NB4 (cell line): ENCODE measurements at regions not wholly inside any gene's neighbourhood (a gene's known extent, or its start where the extent isn't known, plus 50 kb on each side); places are given as distances from the start of the nearest gene placed in this dataset.

Source experiments
- DNase-seq: peaks from one replicate; pipeline ENCODE4 v3.0.0; 2010; ENCODE audit warnings: low read depth
- H3K4me3 ChIP-seq: one replicate; pipeline ENCODE4 v1.5.1; 2011; ENCODE audit warnings: mild to moderate bottlenecking, low read depth, low read length, moderate library complexity
- CTCF ChIP-seq: IDR thresholded peaks from one replicate; pipeline ENCODE4 v1.5.1; 2012; ENCODE audit warnings: low read depth, low read length
- MYC ChIP-seq: IDR thresholded peaks from 2 replicates; pipeline ENCODE4 v1.6.1; 2011; ENCODE audit warnings: low read depth, low read length
- POLR2A ChIP-seq: IDR thresholded peaks from 2 replicates; pipeline ENCODE4 v1.6.1; 2011; ENCODE audit warnings: mild to moderate bottlenecking; ENCODE audit not compliant: insufficient read length; ENCODE audit errors: extremely low read depth
- TF ChIP-seq, protein P1 (sequence below): IDR thresholded peaks from 2 replicates; pipeline ENCODE4 v1.6.1; 2011; ENCODE audit warnings: low read depth, low read length

DNA sequence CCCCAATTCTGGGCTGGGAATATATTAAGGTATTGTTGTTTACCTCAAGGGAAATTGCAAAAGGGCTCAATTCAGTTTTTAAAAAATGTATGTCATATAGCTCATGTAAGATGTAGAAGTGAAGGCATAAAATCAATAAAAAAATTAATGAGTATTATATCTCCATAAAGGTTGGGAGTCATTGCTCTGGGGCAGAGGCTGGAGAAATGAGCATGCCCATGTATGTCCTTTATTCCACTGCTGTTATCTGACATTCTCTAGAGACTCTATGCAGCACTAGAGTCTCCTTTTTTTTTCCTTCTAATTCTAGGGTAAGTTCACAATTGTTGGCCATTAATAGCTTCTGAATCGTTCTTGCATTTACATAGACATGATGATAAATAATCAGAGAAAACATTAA lies 394.8 kb downstream of the KLF12 start:
- TF ChIP-seq, protein P1, sequence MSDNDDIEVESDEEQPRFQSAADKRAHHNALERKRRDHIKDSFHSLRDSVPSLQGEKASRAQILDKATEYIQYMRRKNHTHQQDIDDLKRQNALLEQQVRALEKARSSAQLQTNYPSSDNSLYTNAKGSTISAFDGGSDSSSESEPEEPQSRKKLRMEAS, result no peak
- TF ChIP-seq MYC (no peak), CTCF (no peak), POLR2A (no peak)
- DNase-seq, result no peak
- no peak overlapping the region for H3K4me3 ChIP-seq

GRCh38 chr13:73738626-73739025 lies 395.6 kb downstream of the KLF12 start:
- no peak for TF ChIP-seq MYC
- TF ChIP-seq, protein P1, result no peak
- TF ChIP-seq CTCF, result no peak
- no peak for TF ChIP-seq POLR2A
- DNase-seq, result no peak
- no peak overlapping the region for H3K4me3 ChIP-seq

DNA sequence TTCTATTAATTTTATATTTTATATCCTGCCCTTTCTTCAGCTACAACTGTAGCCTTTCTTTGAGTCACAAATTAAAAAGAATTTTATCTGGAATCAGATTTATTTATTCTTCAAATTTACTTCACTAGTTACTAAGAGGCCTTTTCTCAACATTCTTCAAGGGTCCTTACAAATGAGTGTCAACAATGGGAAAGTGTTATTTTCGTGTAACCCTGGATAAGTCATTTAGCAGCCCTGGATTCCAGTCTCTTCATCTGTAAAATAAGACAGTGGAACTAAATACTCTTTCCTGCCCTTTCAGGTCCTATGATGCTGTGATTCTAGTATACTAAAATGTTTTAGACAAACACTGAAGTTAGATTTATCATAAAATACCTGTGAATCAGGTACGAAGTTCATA lies 397.0 kb downstream of the KLF12 start:
- DNase-seq, result no peak
- no peak for TF ChIP-seq CTCF
- no peak for TF ChIP-seq MYC
- no peak for TF ChIP-seq POLR2A
- TF ChIP-seq, protein P1, result no peak
- no peak overlapping the region for H3K4me3 ChIP-seq

DNA sequence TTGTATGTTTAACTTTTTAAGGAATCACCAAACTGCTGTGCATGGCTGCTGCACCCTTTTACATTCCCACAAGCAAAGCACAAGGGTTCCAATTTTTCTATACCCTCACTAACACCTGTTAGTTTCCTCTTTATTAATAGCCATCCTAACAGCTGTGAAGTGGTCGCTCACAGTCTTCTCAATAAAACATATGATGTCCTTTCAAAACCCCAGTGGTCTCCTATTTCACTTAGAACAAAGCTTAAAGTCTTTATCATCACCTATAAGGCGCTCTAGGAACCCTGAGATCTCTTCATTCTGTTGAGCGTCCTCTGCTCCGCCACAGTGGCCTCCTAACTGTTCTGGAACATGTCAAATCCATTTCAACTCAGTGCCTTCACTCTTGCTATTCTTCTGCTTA lies 400.5 kb downstream of the KLF12 start:
- H3K4me3 ChIP-seq, result no peak overlapping the region
- DNase-seq, result no peak
- TF ChIP-seq, protein P1, result no peak
- TF ChIP-seq CTCF (no peak), POLR2A (no peak), MYC (no peak)

GRCh38 chr13:73732350-73732749 lies 401.9 kb downstream of the KLF12 start:
- no peak for DNase-seq
- TF ChIP-seq MYC (no peak), POLR2A (no peak), CTCF (no peak)
- TF ChIP-seq, protein P1, result no peak
- H3K4me3 ChIP-seq, result no peak overlapping the region

- H3K4me3 ChIP-seq, result no peak overlapping the region
- no peak for DNase-seq
- TF ChIP-seq MYC, result no peak
- TF ChIP-seq, protein P1, result no peak
- no peak for TF ChIP-seq CTCF
- TF ChIP-seq POLR2A, result no peak
These were observed 402.6 kb downstream of the KLF12 start for GRCh38 chr13:73731564-73731963.
